ENCODE measurements at regions not wholly inside any gene's neighbourhood (a gene's known extent, or its start where the extent isn't known, plus 50 kb on each side); places are given as distances from the start of the nearest gene placed in this dataset.

GRCh38 chr4:34412233-34412632 is 1832.1 kb downstream of the ARAP2 start:
- no peak for TF ChIP-seq POLR2AphosphoS5 (IDR thresholded peaks at IDR 0.05; ENCODE audit: low read depth, low read length)
- no peak for TF ChIP-seq POLR2A (IDR thresholded peaks at IDR 0.05; ENCODE audit: low read depth, low read length)
